ENCODE measurements at regions not wholly inside any gene's neighbourhood (a gene's known extent, or its start where the extent isn't known, plus 50 kb on each side); places are given as distances from the start of the nearest gene placed in this dataset.

GRCh38 chr19:29263305-29264135 is 50.6 kb upstream of the UQCRFS1 start:
- peak; percentile 37 for DNase-seq
- no peak overlapping the region for H3K4me3 ChIP-seq (ENCODE audit: low read depth, low read length)
- TF ChIP-seq CTCF (IDR thresholded peaks at IDR 0.05; ENCODE audit: low read depth, low read length): peak; percentile 87
- H3K27me3 ChIP-seq (ENCODE audit: insufficient read depth, low read depth, severe bottlenecking): peaks cover 71% of the 10 kb centered on the region
- no peak overlapping the region for H3K27ac ChIP-seq
- H3K9me3 ChIP-seq (ENCODE audit: severe bottlenecking): no peaks in the 10 kb centered on the region
- no peaks in the 10 kb centered on the region for H3K36me3 ChIP-seq

- H3K27ac ChIP-seq: no peak overlapping the region
- no peak for DNase-seq
- no peaks in the 10 kb centered on the region for H3K9me3 ChIP-seq (ENCODE audit: severe bottlenecking)
- H3K4me3 ChIP-seq (ENCODE audit: low read depth, low read length): no peak overlapping the region
- H3K36me3 ChIP-seq: no peaks in the 10 kb centered on the region
- TF ChIP-seq CTCF (IDR thresholded peaks at IDR 0.05; ENCODE audit: low read depth, low read length): no peak
- H3K27me3 ChIP-seq (ENCODE audit: insufficient read depth, low read depth, severe bottlenecking): peaks cover 70% of the 10 kb centered on the region
These were observed 51.9 kb upstream of the UQCRFS1 start for GRCh38 chr19:29264897-29265296.

- no peak for TF ChIP-seq CTCF (IDR thresholded peaks at IDR 0.05; ENCODE audit: low read depth, low read length)
- Histone ChIP-seq H3K9me3 (ENCODE audit: severe bottlenecking) (no peaks in the 10 kb centered on the region), H3K36me3 (no peaks in the 10 kb centered on the region), H3K4me3 (ENCODE audit: low read depth, low read length) (no peak overlapping the region), H3K27me3 (ENCODE audit: insufficient read depth, low read depth, severe bottlenecking) (peaks cover 71% of the 10 kb centered on the region), H3K27ac (no peak overlapping the region)
- no peak for DNase-seq
These were observed 52.5 kb upstream of the UQCRFS1 start for GRCh38 chr19:29265436-29265835.

GRCh38 chr19:29266001-29266400 is 53.0 kb upstream of the UQCRFS1 start:
- H3K4me3 ChIP-seq (ENCODE audit: low read depth, low read length): no peak overlapping the region
- H3K27me3 ChIP-seq (ENCODE audit: insufficient read depth, low read depth, severe bottlenecking): peaks cover 69% of the 10 kb centered on the region
- no peak for DNase-seq
- no peaks in the 10 kb centered on the region for H3K36me3 ChIP-seq
- H3K27ac ChIP-seq: no peak overlapping the region
- TF ChIP-seq CTCF (IDR thresholded peaks at IDR 0.05; ENCODE audit: low read depth, low read length): no peak
- no peaks in the 10 kb centered on the region for H3K9me3 ChIP-seq (ENCODE audit: severe bottlenecking)

- no peak overlapping the region for H3K27ac ChIP-seq
These were observed 53.7 kb upstream of the UQCRFS1 start for GRCh38 chr19:29266603-29267002.

More at GRCh38 chr19:29266603-29267002, 53.7 kb upstream of the UQCRFS1 start:
- no peak for TF ChIP-seq CTCF (IDR thresholded peaks at IDR 0.05; ENCODE audit: low read depth, low read length)
- Histone ChIP-seq H3K36me3 (no peaks in the 10 kb centered on the region), H3K4me3 (ENCODE audit: low read depth, low read length) (no peak overlapping the region), H3K9me3 (ENCODE audit: severe bottlenecking) (no peaks in the 10 kb centered on the region), H3K27me3 (ENCODE audit: insufficient read depth, low read depth, severe bottlenecking) (peaks cover 73% of the 10 kb centered on the region)
- no peak for DNase-seq

Data from WERI-Rb-1 (cell line).